Neural progenitor cell (in vitro differentiated cells): ENCODE measurements at regions not wholly inside any gene's neighbourhood (a gene's known extent, or its start where the extent isn't known, plus 50 kb on each side); places are given as distances from the start of the nearest gene placed in this dataset.

Experiments used
- EZH2 ChIP-seq: fragments of 200-600 bp; sonication (generic); IDR thresholded peaks from 2 replicates; pipeline ENCODE4 v1.6.1; 2017; ENCODE audit warnings: antibody characterized with exemption, mild to moderate bottlenecking, moderate library complexity
- EZH2phosphoT487 ChIP-seq: fragments of 200-600 bp; sonication (generic); IDR thresholded peaks from 2 replicates; pipeline ENCODE4 v1.6.1; 2017; ENCODE audit warnings: antibody characterized with exemption
- TF ChIP-seq, protein P1 (sequence below): fragments of 200-600 bp; sonication (generic); IDR thresholded peaks from 2 replicates; pipeline ENCODE4 v1.5.1; 2017; ENCODE audit warnings: antibody characterized with exemption, mild to moderate bottlenecking

DNA sequence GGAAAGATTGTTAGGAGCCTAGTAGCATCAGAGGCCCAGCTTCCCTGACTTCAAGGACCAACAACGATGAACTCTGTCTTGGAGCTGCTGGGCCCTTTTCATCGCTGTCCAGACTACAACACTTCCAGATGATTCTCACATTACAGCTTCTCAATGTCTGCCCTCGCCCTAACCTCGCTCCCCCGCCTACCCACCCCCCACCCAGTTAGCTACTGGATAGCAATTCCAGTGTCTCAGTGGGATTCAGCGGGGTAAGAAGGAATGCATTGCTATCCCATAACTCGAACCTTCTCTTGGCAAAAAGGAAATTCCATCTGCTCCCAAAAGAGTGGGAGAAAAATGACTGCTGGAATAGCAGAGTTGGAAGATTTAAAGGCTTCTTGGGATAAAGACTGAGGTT lies 65.0 kb downstream of the RPL37A start:
- TF ChIP-seq, protein P1, sequence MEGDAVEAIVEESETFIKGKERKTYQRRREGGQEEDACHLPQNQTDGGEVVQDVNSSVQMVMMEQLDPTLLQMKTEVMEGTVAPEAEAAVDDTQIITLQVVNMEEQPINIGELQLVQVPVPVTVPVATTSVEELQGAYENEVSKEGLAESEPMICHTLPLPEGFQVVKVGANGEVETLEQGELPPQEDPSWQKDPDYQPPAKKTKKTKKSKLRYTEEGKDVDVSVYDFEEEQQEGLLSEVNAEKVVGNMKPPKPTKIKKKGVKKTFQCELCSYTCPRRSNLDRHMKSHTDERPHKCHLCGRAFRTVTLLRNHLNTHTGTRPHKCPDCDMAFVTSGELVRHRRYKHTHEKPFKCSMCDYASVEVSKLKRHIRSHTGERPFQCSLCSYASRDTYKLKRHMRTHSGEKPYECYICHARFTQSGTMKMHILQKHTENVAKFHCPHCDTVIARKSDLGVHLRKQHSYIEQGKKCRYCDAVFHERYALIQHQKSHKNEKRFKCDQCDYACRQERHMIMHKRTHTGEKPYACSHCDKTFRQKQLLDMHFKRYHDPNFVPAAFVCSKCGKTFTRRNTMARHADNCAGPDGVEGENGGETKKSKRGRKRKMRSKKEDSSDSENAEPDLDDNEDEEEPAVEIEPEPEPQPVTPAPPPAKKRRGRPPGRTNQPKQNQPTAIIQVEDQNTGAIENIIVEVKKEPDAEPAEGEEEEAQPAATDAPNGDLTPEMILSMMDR: no peak
- TF ChIP-seq EZH2phosphoT487 (no peak), EZH2 (no peak)
